HFFc6 (cell line): ENCODE measurements at regions not wholly inside any gene's neighbourhood (a gene's known extent, or its start where the extent isn't known, plus 50 kb on each side); places are given as distances from the start of the nearest gene placed in this dataset.
A peak's percentile ranks its signal among the peaks of the same experiment; 100 is the strongest.

Experiments
- DNase-seq: peaks from one replicate; pipeline ENCODE4 v3.0.0-alpha.2; 2018
- H3K27ac Mint-ChIP-seq: 2 replicates; pipeline ENCODE4 v1.8.0; 2020; ENCODE audit warnings: mild to moderate bottlenecking, mixed read lengths
- H3K27me3 Mint-ChIP-seq: 2 replicates; pipeline ENCODE4 v1.8.0; 2021; ENCODE audit warnings: mild to moderate bottlenecking, moderate library complexity, mixed read lengths; ENCODE audit not compliant: insufficient read depth
- H3K36me3 Mint-ChIP-seq: 2 replicates; pipeline ENCODE4 v1.8.0; 2021; ENCODE audit warnings: low read depth, mixed read lengths
- H3K4me1 Mint-ChIP-seq: 2 replicates; pipeline ENCODE4 v1.8.0; 2020; ENCODE audit warnings: low read depth, mixed read lengths
- H3K4me3 Mint-ChIP-seq: 2 replicates; pipeline ENCODE4 v1.8.0; 2020; ENCODE audit warnings: mild to moderate bottlenecking, moderate library complexity, mixed read lengths
- H3K9me3 Mint-ChIP-seq: 2 replicates; pipeline ENCODE4 v1.8.0; 2020; ENCODE audit warnings: mild to moderate bottlenecking, mixed read lengths
- CTCF ChIP-seq: fragments of 200-600 bp; sonication (generic); IDR thresholded peaks from 2 replicates; pipeline ENCODE4 v1.5.0; 2021; ENCODE audit warnings: antibody characterized with exemption, mild to moderate bottlenecking

- H3K4me1 Mint-ChIP-seq, result peaks cover 23% of the 10 kb centered on the region
- H3K27ac Mint-ChIP-seq, result no peak overlapping the region
Observed at GRCh38 chr4:185916231-185916630, 104.2 kb upstream of the SORBS2 start.

GRCh38 chr4:185916683-185917082 is 104.7 kb upstream of the SORBS2 start:
- no peak for TF ChIP-seq CTCF
- peaks cover 12% of the 10 kb centered on the region for H3K27me3 Mint-ChIP-seq
- H3K9me3 Mint-ChIP-seq, result no peaks in the 10 kb centered on the region
- no peak for DNase-seq
- peaks cover 20% of the 10 kb centered on the region for H3K4me1 Mint-ChIP-seq
- H3K27ac Mint-ChIP-seq, result no peak overlapping the region
- H3K36me3 Mint-ChIP-seq, result no peaks in the 10 kb centered on the region
- H3K4me3 Mint-ChIP-seq, result no peak overlapping the region

More at GRCh38 chr4:185916231-185916630, 104.2 kb upstream of the SORBS2 start:
- Mint-ChIP-seq H3K36me3 (no peaks in the 10 kb centered on the region), H3K27me3 (peaks cover 10% of the 10 kb centered on the region), H3K9me3 (no peaks in the 10 kb centered on the region), H3K4me3 (no peak overlapping the region)
- TF ChIP-seq CTCF, result no peak
- DNase-seq, result no peak

- Mint-ChIP-seq H3K9me3 (no peaks in the 10 kb centered on the region), H3K27me3 (peaks cover 18% of the 10 kb centered on the region), H3K4me3 (no peak overlapping the region), H3K4me1 (peaks cover 10% of the 10 kb centered on the region), H3K27ac (no peak overlapping the region), H3K36me3 (no peaks in the 10 kb centered on the region)
- DNase-seq, result no peak
- TF ChIP-seq CTCF, result no peak
Observed at GRCh38 chr4:185919107-185919506, 107.1 kb upstream of the SORBS2 start.

DNA sequence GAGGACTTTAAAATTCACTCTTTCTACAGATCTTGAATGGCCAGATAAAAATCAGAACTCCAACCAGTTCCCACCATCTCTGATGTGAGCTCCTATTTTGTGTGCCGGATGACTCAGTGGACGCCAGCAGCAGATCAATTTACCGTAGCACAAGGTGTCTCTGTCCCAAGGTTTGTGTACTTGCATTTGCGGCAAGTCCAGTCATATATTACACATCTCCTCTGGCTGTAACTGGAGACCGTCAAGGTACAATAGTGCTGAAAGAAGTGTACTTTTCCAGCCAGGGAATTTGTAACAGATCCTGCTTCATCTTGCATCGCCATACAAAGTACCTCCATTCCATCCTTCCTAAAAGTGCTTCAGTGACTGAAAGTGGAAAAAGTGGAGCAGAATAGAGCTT is 108.2 kb upstream of the SORBS2 start:
- TF ChIP-seq CTCF, result no peak
- Mint-ChIP-seq H3K27me3 (peaks cover 18% of the 10 kb centered on the region), H3K36me3 (no peaks in the 10 kb centered on the region), H3K4me1 (peaks cover 1% of the 10 kb centered on the region), H3K27ac (no peak overlapping the region), H3K9me3 (no peaks in the 10 kb centered on the region), H3K4me3 (no peak overlapping the region)
- DNase-seq, result no peak

DNA sequence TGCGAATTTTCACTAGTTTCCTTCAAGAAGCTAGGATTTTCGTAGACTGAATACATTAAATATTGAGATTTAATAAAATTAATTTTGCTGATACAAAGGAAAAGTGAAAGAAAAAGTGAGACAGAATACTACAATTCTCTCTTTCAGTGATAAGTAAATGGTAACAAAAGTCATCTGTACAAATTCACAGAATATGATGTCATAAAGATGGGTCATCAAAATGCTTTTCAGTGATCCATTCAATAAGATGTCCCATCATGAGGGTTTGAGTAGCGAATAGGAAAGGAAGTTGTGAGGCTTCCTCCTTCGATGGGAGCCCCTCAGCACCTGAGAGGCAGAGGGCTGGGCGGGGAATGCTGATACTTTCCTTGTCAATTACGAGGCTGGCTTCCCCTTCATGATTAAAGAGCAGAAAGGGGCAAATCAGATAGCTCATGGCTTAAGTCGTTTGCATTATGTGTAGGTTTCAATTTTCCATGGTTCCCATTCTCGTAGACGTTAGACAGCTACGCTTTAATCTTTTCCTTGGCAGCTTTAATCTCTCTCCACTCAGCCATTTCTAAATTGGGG is 108.8 kb upstream of the SORBS2 start:
- DNase-seq, result no peak

More for the DNA sequence above, 108.8 kb upstream of the SORBS2 start:
- Mint-ChIP-seq H3K4me1 (peaks cover 2% of the 10 kb centered on the region; the same call in 1 of the 2 replicates), H3K36me3 (no peaks in the 10 kb centered on the region), H3K27ac (no peak overlapping the region), H3K27me3 (peaks cover 21% of the 10 kb centered on the region), H3K9me3 (no peaks in the 10 kb centered on the region), H3K4me3 (peak overlapping the region; percentile 43)
- TF ChIP-seq CTCF, result no peak
